Right renal cortex interstitium (tissue), 3 donors: ENCODE measurements at regions not wholly inside any gene's neighbourhood (a gene's known extent, or its start where the extent isn't known, plus 50 kb on each side); places are given as distances from the start of the nearest gene placed in this dataset.
"Not testable (repeated sequence)": the region's sequence is repeated elsewhere in the genome, so short reads cannot be mapped to it uniquely, and the experiment has no call there.

Source experiments
- DNase-seq, 3 donors: peaks; one replicate each; pipeline ENCODE4 v3.0.0-alpha.2; 2013; ENCODE audit warnings: low read depth in 3 of 3, low spot score in 2 of 3

GRCh38 chr11:25612806-25613205, 719.1 kb upstream of the ANO3 start:
- no peak for DNase-seq

- DNase-seq = no peak
Measured at GRCh38 chr11:25613451-25613850, 718.5 kb upstream of the ANO3 start.

- DNase-seq = no peak
Measured at GRCh38 chr11:25613865-25614264, 718.1 kb upstream of the ANO3 start.

DNA sequence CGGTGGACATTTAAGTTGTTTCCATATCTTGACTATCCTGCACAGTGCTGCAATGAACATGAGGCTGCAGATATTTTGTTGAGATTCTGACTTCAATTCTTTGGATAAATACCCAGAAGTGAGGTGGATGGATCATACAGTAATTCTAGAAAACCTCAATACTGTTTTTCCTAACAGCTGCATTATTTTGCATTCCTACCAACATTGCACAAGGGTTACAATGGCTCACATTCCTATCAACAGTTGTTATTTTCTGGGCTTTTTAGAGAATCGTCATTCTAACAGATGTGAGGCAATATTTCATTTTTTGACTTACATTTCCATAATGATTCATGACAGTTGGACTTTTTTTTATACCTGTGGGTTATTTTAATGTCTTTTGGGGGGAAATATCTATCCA, 716.9 kb upstream of the ANO3 start:
- no peak for DNase-seq

- no peak for DNase-seq
Measured at GRCh38 chr11:25615841-25616240, 716.1 kb upstream of the ANO3 start.

- no peak for DNase-seq
Measured at GRCh38 chr11:25625094-25625493, 706.8 kb upstream of the ANO3 start.

- no peak for DNase-seq
Measured at GRCh38 chr11:25628030-25628429, 703.9 kb upstream of the ANO3 start.

DNA sequence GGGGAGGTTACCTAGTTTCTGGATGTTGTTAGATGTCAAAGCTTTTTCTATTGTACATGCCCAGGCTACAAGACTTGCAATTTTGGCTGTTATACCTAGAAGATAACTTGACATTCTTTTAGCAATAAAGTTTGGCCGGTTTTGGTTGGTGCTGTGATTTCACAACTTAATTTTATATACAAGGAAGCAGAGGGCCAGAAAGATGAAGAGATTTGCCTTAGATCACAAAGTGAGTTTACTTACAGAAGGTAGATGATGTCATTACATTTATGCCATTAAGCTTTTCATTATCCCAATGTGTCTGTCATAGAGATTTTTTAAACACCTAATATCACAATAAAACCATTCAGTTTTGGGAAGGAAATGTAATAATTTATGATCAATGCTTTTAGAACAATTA, 698.7 kb upstream of the ANO3 start:
- DNase-seq = no peak

GRCh38 chr11:25649220-25649619, 682.7 kb upstream of the ANO3 start:
- DNase-seq = not testable (repeated sequence)

DNA sequence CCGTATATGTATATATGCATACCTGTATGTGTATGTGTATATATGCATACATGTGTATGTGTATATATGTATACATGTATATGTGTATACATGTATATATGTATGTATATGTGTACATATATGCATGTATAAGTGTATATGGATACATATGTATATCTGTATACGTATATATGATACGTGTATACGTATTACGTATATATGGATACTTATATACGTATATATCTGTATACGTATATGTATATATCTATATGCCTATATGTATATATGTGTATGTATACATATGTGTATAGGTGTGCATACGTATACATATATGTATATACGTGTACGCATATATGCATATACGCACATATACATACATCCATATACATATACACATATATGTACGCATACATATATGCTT, 681.6 kb upstream of the ANO3 start:
- no peak for DNase-seq

- DNase-seq = no peak
Measured at GRCh38 chr11:25655636-25656035, 676.3 kb upstream of the ANO3 start.

GRCh38 chr11:25658916-25659315, 673.0 kb upstream of the ANO3 start:
- no peak for DNase-seq

DNA sequence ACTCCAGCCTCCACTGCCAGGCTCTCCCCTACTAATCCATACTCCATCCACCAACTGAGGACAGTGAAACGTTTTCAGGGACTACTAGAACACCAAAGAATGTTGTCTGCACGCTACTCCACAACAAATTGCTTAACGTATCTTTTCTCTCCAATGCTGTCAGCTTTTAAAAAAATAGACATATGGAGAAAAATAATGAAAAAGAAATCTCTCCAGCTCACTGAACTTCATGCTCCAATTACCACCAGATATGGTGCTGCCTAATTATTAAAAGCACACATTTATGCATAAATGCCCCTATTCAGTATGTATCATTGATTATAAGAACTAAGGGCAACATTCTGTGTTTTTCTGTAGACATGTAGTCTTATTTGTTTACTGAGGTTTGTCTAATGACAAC, 672.2 kb upstream of the ANO3 start:
- DNase-seq = no peak

DNA sequence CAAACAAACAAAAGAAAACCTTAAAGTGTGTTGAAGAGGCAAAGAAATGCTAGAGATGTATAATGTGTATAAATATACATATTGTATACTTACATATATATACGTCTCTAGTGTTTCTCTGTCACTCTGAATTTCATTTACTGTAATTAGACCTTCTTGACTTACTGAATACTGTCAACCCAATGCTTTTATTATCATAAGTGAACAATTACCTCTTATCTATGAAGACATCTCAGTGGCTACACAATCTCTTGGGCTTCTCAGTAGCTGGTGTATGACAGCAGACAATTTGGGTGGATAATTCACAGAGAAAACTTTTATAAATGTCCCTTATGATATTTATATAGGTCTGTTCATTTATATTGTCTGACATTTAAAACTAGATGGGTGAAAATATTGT, 664.1 kb upstream of the ANO3 start:
- no peak for DNase-seq

DNA sequence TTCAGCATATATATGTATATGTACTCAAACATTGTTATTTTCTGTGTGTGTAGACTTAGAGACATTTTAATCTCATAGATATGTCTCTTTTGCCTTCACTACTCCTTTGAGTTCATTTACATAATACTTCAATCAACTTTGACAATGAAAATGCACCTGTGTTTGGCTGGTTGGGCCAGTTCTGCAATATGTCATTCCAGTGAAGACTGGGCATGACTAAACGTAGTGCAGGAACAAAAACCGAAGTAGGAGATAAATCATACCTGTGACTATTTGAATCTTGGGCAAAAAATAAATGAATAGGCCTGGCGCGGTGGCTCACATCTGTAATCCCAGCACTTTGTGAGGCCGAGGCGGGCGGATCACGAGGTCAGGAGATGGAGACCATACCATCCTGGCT, 640.0 kb upstream of the ANO3 start:
- no peak for DNase-seq

- no peak for DNase-seq
Measured at GRCh38 chr11:25702417-25702816, 629.5 kb upstream of the ANO3 start.

GRCh38 chr11:25710975-25711374, 621.0 kb upstream of the ANO3 start:
- no peak for DNase-seq

GRCh38 chr11:25727944-25728343, 604.0 kb upstream of the ANO3 start:
- DNase-seq = no peak

- DNase-seq = no peak
Measured at GRCh38 chr11:25730230-25730629, 601.7 kb upstream of the ANO3 start.

DNA sequence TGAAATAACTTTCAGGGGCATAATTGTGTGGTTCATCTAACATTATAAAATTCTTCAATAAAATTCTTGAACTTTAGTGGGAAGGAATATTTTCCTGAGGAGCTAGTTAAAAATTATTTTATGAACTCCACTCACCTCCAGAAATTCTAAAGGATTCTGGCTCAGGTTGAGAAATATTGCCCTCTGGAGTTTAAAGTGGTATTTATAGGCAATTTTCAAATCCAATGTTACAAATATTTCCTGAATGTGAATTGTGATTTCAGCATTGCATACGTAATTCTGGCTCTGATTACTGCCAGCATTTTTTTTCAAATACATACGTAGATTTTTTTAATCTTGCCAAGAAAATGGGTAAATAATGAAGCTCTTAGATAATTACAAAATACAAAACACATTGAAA, 598.2 kb upstream of the ANO3 start:
- DNase-seq = no peak

DNA sequence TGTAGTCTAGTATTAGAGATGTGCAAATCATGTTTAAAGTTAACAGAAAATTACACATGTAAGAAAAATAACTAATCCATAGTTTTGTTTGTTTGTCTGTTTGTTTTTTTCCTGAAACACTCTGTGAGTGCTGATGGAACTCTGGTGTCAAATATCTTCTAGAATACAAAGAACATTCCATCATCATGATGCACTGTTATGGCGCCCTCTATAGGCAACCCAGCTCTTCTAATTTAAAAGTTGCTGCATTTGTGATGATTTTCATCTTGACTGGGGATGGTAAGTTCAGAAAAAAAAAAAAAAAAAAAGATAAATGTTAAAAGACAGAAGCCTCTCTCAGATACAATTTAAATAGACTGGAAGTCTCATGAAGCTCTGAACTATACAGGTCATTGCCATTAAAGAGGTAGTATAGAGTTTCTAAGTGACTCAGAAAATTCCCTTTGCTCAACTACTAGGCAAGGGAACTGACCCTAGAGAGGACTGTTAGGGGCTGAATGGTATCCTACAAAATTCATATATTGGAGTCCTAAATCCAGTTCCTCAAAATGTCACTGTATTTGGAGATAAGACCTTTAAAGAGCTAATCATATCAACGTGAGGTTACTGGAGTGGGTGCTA, 597.2 kb upstream of the ANO3 start:
- DNase-seq = no peak

GRCh38 chr11:25737071-25737675, 594.8 kb upstream of the ANO3 start:
- DNase-seq = no peak

- no peak for DNase-seq
Measured at GRCh38 chr11:25741886-25742285, 590.0 kb upstream of the ANO3 start.
